ENCODE measurements at regions not wholly inside any gene's neighbourhood (a gene's known extent, or its start where the extent isn't known, plus 50 kb on each side); places are given as distances from the start of the nearest gene placed in this dataset.
A peak's percentile ranks its signal among the peaks of the same experiment; 100 is the strongest.

DNA sequence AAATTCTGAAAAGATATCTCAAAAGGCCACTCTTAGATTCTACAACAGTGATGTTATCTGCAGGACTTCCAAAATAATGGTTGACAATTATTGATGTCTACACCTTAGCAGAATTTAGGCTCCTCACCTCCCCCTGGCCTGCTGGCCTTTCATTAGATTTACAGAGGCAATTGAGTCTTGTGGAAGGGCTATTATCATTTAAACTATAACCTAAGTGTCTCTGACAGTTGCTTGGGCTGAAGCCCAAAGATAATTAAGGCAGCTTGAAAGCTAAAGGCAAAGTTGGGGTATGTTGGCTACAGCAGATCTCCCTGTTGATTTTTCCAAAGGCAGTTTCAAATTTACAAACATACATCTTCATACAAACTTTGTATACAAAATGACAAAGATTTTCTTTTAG is 912.3 kb downstream of the TAF11L14 start:
- no peak for ATAC-seq (ENCODE audit: insufficient read depth, low FRiP score)
- no peak for TF ChIP-seq CTCF (IDR thresholded peaks at IDR 0.05; ENCODE audit: control extremely low read depth, extremely low read depth)
- no peaks in the 10 kb centered on the region for H3K36me3 ChIP-seq (ENCODE audit: control insufficient read depth in 4 of 4, insufficient read depth in 4 of 4, low read length in 4 of 4)

DNA sequence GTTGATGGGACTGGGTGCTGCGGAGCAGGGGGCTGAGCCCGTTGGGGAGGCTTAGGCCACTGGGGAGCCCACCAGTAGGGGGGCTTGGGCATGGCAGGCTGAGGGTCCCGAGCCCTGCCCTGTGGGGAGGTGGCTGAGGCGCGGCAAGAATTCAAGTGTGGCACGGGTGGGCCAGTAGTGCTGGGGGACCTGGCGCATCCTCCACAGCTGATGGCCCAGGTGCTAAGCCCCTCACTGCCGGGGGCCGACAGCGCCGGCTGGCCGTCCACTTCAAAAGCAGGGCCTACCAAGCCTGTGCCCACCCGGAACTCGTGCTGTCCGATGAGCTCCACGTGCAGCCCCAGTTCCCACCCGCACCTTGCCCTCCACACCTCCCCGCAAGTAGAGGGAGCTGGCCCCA is 917.5 kb downstream of the TAF11L14 start:
- WGBS, 2 donors, result 95 to 97% methylated on average over 15 to 18 of the region's 18 CpGs
- H3K9me3 ChIP-seq (ENCODE audit: control insufficient read depth in 4 of 4, insufficient read depth in 3 of 4, low read length in 3 of 4), result peaks cover 0 to 11% (median 4%) of the 10 kb centered on the region in 4 donors
- no peak overlapping the region for H3K27ac ChIP-seq (ENCODE audit: low read depth in 1 of 2, low read length in 1 of 2)
- TF ChIP-seq CTCF (IDR thresholded peaks at IDR 0.05; ENCODE audit: control extremely low read depth, extremely low read depth), result no peak
- ATAC-seq (ENCODE audit: insufficient read depth, low FRiP score), result no peak
- H3K27me3 ChIP-seq (ENCODE audit: control insufficient read depth in 3 of 3, insufficient read depth in 3 of 3, low read length in 2 of 3), result no peaks in the 10 kb centered on the region
- no peaks in the 10 kb centered on the region for H3K36me3 ChIP-seq (ENCODE audit: control insufficient read depth in 4 of 4, insufficient read depth in 4 of 4, low read length in 4 of 4)
- no peak for DNase-seq
- H3K4me1 ChIP-seq (ENCODE audit: control insufficient read depth in 5 of 5, insufficient read depth in 5 of 5, low read length in 5 of 5), result no peaks in the 10 kb centered on the region
- H3K9ac ChIP-seq (ENCODE audit: insufficient read depth in 1 of 2, low read length in 2 of 2), result no peak overlapping the region
- H3K4me3 ChIP-seq, result no peak overlapping the region

More for the DNA sequence above, 912.3 kb downstream of the TAF11L14 start:
- Histone ChIP-seq H3K27me3 (ENCODE audit: control insufficient read depth in 3 of 3, insufficient read depth in 3 of 3, low read length in 2 of 3) (no peaks in the 10 kb centered on the region), H3K4me3 (no peak overlapping the region), H3K9me3 (ENCODE audit: control insufficient read depth in 4 of 4, insufficient read depth in 3 of 4, low read length in 3 of 4) (peaks cover 0 to 7% (median 3%) of the 10 kb centered on the region in 4 donors), H3K27ac (ENCODE audit: low read depth in 1 of 2, low read length in 1 of 2) (no peak overlapping the region), H3K9ac (ENCODE audit: insufficient read depth in 1 of 2, low read length in 2 of 2) (no peak overlapping the region), H3K4me1 (ENCODE audit: control insufficient read depth in 5 of 5, insufficient read depth in 5 of 5, low read length in 5 of 5) (no peaks in the 10 kb centered on the region)
- no peak for DNase-seq

- no peaks in the 10 kb centered on the region for H3K4me1 ChIP-seq (ENCODE audit: control insufficient read depth in 5 of 5, insufficient read depth in 5 of 5, low read length in 5 of 5)
- DNase-seq, result peak in 1 of 3 donors; percentile 3
- H3K9me3 ChIP-seq (ENCODE audit: control insufficient read depth in 4 of 4, insufficient read depth in 3 of 4, low read length in 3 of 4), result peaks cover 0 to 11% (median 4%) of the 10 kb centered on the region in 4 donors
- WGBS, 2 donors, result 47 to 68% methylated on average over 3 of the region's 3 CpGs
- TF ChIP-seq CTCF (IDR thresholded peaks at IDR 0.05; ENCODE audit: control extremely low read depth, extremely low read depth), result no peak
- no peaks in the 10 kb centered on the region for H3K36me3 ChIP-seq (ENCODE audit: control insufficient read depth in 4 of 4, insufficient read depth in 4 of 4, low read length in 4 of 4)
- no peak overlapping the region for H3K4me3 ChIP-seq
- ATAC-seq (ENCODE audit: insufficient read depth, low FRiP score), result peak; percentile 72
- H3K9ac ChIP-seq (ENCODE audit: insufficient read depth in 1 of 2, low read length in 2 of 2), result no peak overlapping the region
- no peaks in the 10 kb centered on the region for H3K27me3 ChIP-seq (ENCODE audit: control insufficient read depth in 3 of 3, insufficient read depth in 3 of 3, low read length in 2 of 3)
- H3K27ac ChIP-seq (ENCODE audit: low read depth in 1 of 2, low read length in 1 of 2), result no peak overlapping the region
These were observed 919.0 kb downstream of the TAF11L14 start for GRCh38 chr5:18553269-18553668.

- no peak for TF ChIP-seq CTCF (IDR thresholded peaks at IDR 0.05; ENCODE audit: control extremely low read depth, extremely low read depth)
- H3K36me3 ChIP-seq (ENCODE audit: control insufficient read depth in 4 of 4, insufficient read depth in 4 of 4, low read length in 4 of 4), result no peaks in the 10 kb centered on the region
- H3K9ac ChIP-seq (ENCODE audit: insufficient read depth in 1 of 2, low read length in 2 of 2), result no peak overlapping the region
- no peaks in the 10 kb centered on the region for H3K4me1 ChIP-seq (ENCODE audit: control insufficient read depth in 5 of 5, insufficient read depth in 5 of 5, low read length in 5 of 5)
- ATAC-seq (ENCODE audit: insufficient read depth, low FRiP score) (no peak), DNase-seq (no peak)
- WGBS, 2 donors, result 89 to 94% methylated on average over 1 of the region's 1 CpG
- no peaks in the 10 kb centered on the region for H3K9me3 ChIP-seq (ENCODE audit: control insufficient read depth in 4 of 4, insufficient read depth in 3 of 4, low read length in 3 of 4)
- no peak overlapping the region for H3K27ac ChIP-seq (ENCODE audit: low read depth in 1 of 2, low read length in 1 of 2)
- H3K4me3 ChIP-seq, result no peak overlapping the region
- H3K27me3 ChIP-seq (ENCODE audit: control insufficient read depth in 3 of 3, insufficient read depth in 3 of 3, low read length in 2 of 3), result no peaks in the 10 kb centered on the region
These were observed 926.3 kb downstream of the TAF11L14 start for GRCh38 chr5:18560602-18561001.
